Testis (tissue), 2 donors: ENCODE measurements at regions not wholly inside any gene's neighbourhood (a gene's known extent, or its start where the extent isn't known, plus 50 kb on each side); places are given as distances from the start of the nearest gene placed in this dataset.

Experiments used
- DNase-seq: peaks from one replicate; pipeline ENCODE4 v3.0.0-alpha.2; 2019
- H3K27ac ChIP-seq, 2 donors: fragments of 200-600 bp; sonication (generic); one replicate each; pipeline ENCODE4 v1.5.1; 2019
- H3K27me3 ChIP-seq: fragments of 200-600 bp; sonication (generic); one replicate; pipeline ENCODE4 v1.5.1; 2019
- H3K36me3 ChIP-seq: fragments of 200-600 bp; sonication (generic); one replicate; pipeline ENCODE4 v1.5.1; 2017; ENCODE audit warnings: low read depth; ENCODE audit errors: missing control alignments
- H3K4me1 ChIP-seq: fragments of 200-600 bp; sonication (generic); one replicate; pipeline ENCODE4 v1.5.1; 2019
- H3K4me3 ChIP-seq, 2 donors: fragments of 200-600 bp; sonication (generic); one replicate each; pipeline ENCODE4 v1.5.1; 2017 to 2019
- H3K9me3 ChIP-seq: fragments of 200-600 bp; sonication (generic); one replicate; pipeline ENCODE4 v1.5.1; 2017
- CTCF ChIP-seq, 3 experiments: fragments of 450-650 bp in 2 of 3; fragments of 200-600 bp in 1 of 3; sonication (generic) in 1 of 3; IDR thresholded peaks; one replicate each; pipeline ENCODE4 v1.5.1; 2016 to 2019; ENCODE audit warnings: antibody characterized with exemption in 3 of 3, mild to moderate bottlenecking in 2 of 3, moderate library complexity in 1 of 3
- POLR2A ChIP-seq: fragments of 450-650 bp; IDR thresholded peaks from one replicate; pipeline ENCODE4 v1.6.1; 2017; ENCODE audit warnings: antibody characterized with exemption, mild to moderate bottlenecking, moderate library complexity
- WGBS, 2 donors: methylation state at CpG; one replicate each; pipeline ENCODE4 v1.1.5; 2018; 5-methylcytosine and 5-hydroxymethylcytosine counted together
- intact Hi-C: fragments of 100-400 bp; cut with DNase I; formaldehyde crosslinking; loops from one replicate; pipeline ENCODE4 v1.15.1; 2023; ENCODE audit warnings: low total_unique reads

- Histone ChIP-seq H3K36me3 (no peaks in the 10 kb centered on the region), H3K4me3 (no peak overlapping the region), H3K27ac (no peak overlapping the region), H3K4me1 (peaks cover 10% of the 10 kb centered on the region), H3K27me3 (no peaks in the 10 kb centered on the region), H3K9me3 (no peaks in the 10 kb centered on the region)
- intact Hi-C loops: no loop called here
- TF ChIP-seq CTCF (IDR thresholded peaks at IDR 0.05) (no peak), POLR2A (no peak)
- WGBS, 2 donors: 74 to 86% methylated on average over 2 of the region's 2 CpGs
- no peak for DNase-seq
These were observed 87.5 kb upstream of the RIOK3 start for GRCh38 chr18:23365602-23366001.

- intact Hi-C loops: no loop called here
- TF ChIP-seq POLR2A (no peak), CTCF (IDR thresholded peaks at IDR 0.05) (no peak)
- Histone ChIP-seq H3K9me3 (no peaks in the 10 kb centered on the region), H3K36me3 (no peaks in the 10 kb centered on the region), H3K27ac (peak overlapping the region in 1 of 2 donors; percentile 52), H3K4me3 (no peak overlapping the region), H3K4me1 (peaks cover 10% of the 10 kb centered on the region), H3K27me3 (no peaks in the 10 kb centered on the region)
- WGBS, 2 donors: 54 to 60% methylated on average over 3 of the region's 3 CpGs
- DNase-seq: no peak
These were observed 83.8 kb upstream of the RIOK3 start for GRCh38 chr18:23369266-23369665.

GRCh38 chr18:23373570-23373969, 79.5 kb upstream of the RIOK3 start:
- Histone ChIP-seq H3K27ac (no peak overlapping the region), H3K4me1 (peaks cover 15% of the 10 kb centered on the region), H3K27me3 (no peaks in the 10 kb centered on the region), H3K4me3 (no peak overlapping the region), H3K36me3 (no peaks in the 10 kb centered on the region), H3K9me3 (no peaks in the 10 kb centered on the region)
- 95 to 98% methylated on average over 3 of the region's 3 CpGs for WGBS, 2 donors
- intact Hi-C loops: no loop called here
- TF ChIP-seq POLR2A: no peak
- TF ChIP-seq CTCF (IDR thresholded peaks at IDR 0.05): no peak
- no peak for DNase-seq

- intact Hi-C loops: no loop called here
- H3K4me3 ChIP-seq: no peak overlapping the region
- peaks cover 14% of the 10 kb centered on the region for H3K4me1 ChIP-seq
- H3K27ac ChIP-seq: no peak overlapping the region
- H3K9me3 ChIP-seq: no peaks in the 10 kb centered on the region
- no peaks in the 10 kb centered on the region for H3K36me3 ChIP-seq
- TF ChIP-seq POLR2A (no peak), CTCF (IDR thresholded peaks at IDR 0.05) (no peak)
- 69 to 71% methylated on average over 3 of the region's 3 CpGs for WGBS, 2 donors
- no peaks in the 10 kb centered on the region for H3K27me3 ChIP-seq
- no peak for DNase-seq
These were observed 75.3 kb upstream of the RIOK3 start for GRCh38 chr18:23377669-23378301.

GRCh38 chr18:23378302-23378686, 74.8 kb upstream of the RIOK3 start:
- intact Hi-C loops: no loop called here
- Histone ChIP-seq H3K27me3 (no peaks in the 10 kb centered on the region), H3K4me3 (no peak overlapping the region), H3K27ac (no peak overlapping the region), H3K36me3 (no peaks in the 10 kb centered on the region), H3K4me1 (peaks cover 14% of the 10 kb centered on the region), H3K9me3 (no peaks in the 10 kb centered on the region)
- 65 to 82% methylated on average over 2 of the region's 2 CpGs for WGBS, 2 donors
- no peak for DNase-seq
- no peak for TF ChIP-seq CTCF (IDR thresholded peaks at IDR 0.05)
- no peak for TF ChIP-seq POLR2A
